IMR-90 (cell line): ENCODE measurements at regions not wholly inside any gene's neighbourhood (a gene's known extent, or its start where the extent isn't known, plus 50 kb on each side); places are given as distances from the start of the nearest gene placed in this dataset.

Experiments
- ATAC-seq: fragments of 200-7000 bp; cut with Tn5 transposase; 2 replicates; pipeline ENCODE4 v1.9.1; 2020; ENCODE audit warnings: low read depth, mild to moderate bottlenecking, moderate library complexity
- BruUV-seq: library from RNA; stranded (reverse); fragments of 400-500 nt; replicated peaks from 2 replicates; lab custom pipeline; 2021; lab: Mats Ljungman, UMichigan
- CTCF ChIA-PET: fragments of 300-600 bp; formaldehyde crosslinking; extraction: SDS; loops from one replicate; lab custom pipeline; 2021; ENCODE audit warnings: antibody characterized with exemption; lab: Yijun Ruan, JAX
- POLR2A ChIA-PET: fragments of 300-600 bp; sonication (Branson Sonifier 250); formaldehyde crosslinking; loops from one replicate; lab custom pipeline; 2022; ENCODE audit warnings: antibody characterized with exemption; ENCODE audit not compliant: unreplicated experiment; lab: Charles Lee
- DNase-seq: peaks from one replicate; pipeline ENCODE4 v3.0.0; 2013
- H2AFZ ChIP-seq: replicated peaks from 2 replicates; pipeline ENCODE3; 2013; ENCODE audit warnings: low read length, mild to moderate bottlenecking; ENCODE audit not compliant: poor library complexity
- H2AK5ac ChIP-seq: 2 replicates; pipeline ENCODE4 v1.6.1; 2013; ENCODE audit warnings: low read depth, low read length, inconsistent platforms
- H2AK9ac ChIP-seq: replicated peaks from 2 replicates; pipeline ENCODE3; 2013; ENCODE audit warnings: mild to moderate bottlenecking, low read depth, low read length, moderate library complexity; ENCODE audit not compliant: poor library complexity
- H2BK120ac ChIP-seq: 2 replicates; pipeline ENCODE4 v1.6.1; 2013; ENCODE audit warnings: low read depth, low read length, inconsistent platforms
- H2BK15ac ChIP-seq: 3 replicates; pipeline ENCODE4 v1.6.1; 2013; ENCODE audit warnings: low read depth, low read length, inconsistent platforms
- H2BK20ac ChIP-seq: 2 replicates; pipeline ENCODE4 v1.6.1; 2013; ENCODE audit warnings: low read depth, mild to moderate bottlenecking, inconsistent platforms, low read length, moderate library complexity
- H2BK5ac ChIP-seq: 2 replicates; pipeline ENCODE4 v1.6.1; 2013; ENCODE audit warnings: mild to moderate bottlenecking, low read depth, low read length, inconsistent platforms; ENCODE audit not compliant: poor library complexity, severe bottlenecking
- H3K14ac ChIP-seq: replicated peaks from 2 replicates; pipeline ENCODE4 v1.6.1; 2013; ENCODE audit warnings: low read depth, low read length, inconsistent platforms
- H3K18ac ChIP-seq: 2 replicates; pipeline ENCODE4 v1.6.1; 2013; ENCODE audit warnings: low read depth, low read length, control low read depth
- H3K23ac ChIP-seq: 2 replicates; pipeline ENCODE4 v1.6.1; 2013; ENCODE audit warnings: low read depth, low read length, inconsistent platforms
- H3K27ac ChIP-seq: 2 replicates; pipeline ENCODE4 v1.5.1; 2013; ENCODE audit warnings: mild to moderate bottlenecking, control low read depth, low read length; ENCODE audit not compliant: insufficient read depth
- H3K27me3 ChIP-seq: 2 replicates; pipeline ENCODE4 v1.6.1; 2013; ENCODE audit warnings: low read length; ENCODE audit not compliant: control insufficient read depth, insufficient read depth
- H3K36me3 ChIP-seq: 2 replicates; pipeline ENCODE4 v1.6.1; 2013; ENCODE audit warnings: low read length, mixed read lengths; ENCODE audit not compliant: control insufficient read depth, insufficient read depth
- H3K4ac ChIP-seq: 2 replicates; pipeline ENCODE4 v1.6.1; 2013; ENCODE audit warnings: low read depth, low read length, inconsistent platforms
- H3K4me1 ChIP-seq: 2 replicates; pipeline ENCODE4 v1.6.1; 2013; ENCODE audit warnings: low read length, mixed read lengths; ENCODE audit not compliant: control insufficient read depth, insufficient read depth
- H3K4me2 ChIP-seq: 2 replicates; pipeline ENCODE4 v1.6.1; 2013; ENCODE audit warnings: low read depth, mild to moderate bottlenecking, control low read depth, low read length, moderate library complexity
- H3K4me3 ChIP-seq: 2 replicates; pipeline ENCODE4 v1.5.1; 2013; ENCODE audit warnings: low read depth, mild to moderate bottlenecking, control low read depth, low read length, moderate library complexity; ENCODE audit not compliant: insufficient read depth
- H3K56ac ChIP-seq: 2 replicates; pipeline ENCODE4 v1.6.1; 2013; ENCODE audit warnings: low read length, inconsistent platforms; ENCODE audit not compliant: insufficient read depth; ENCODE audit errors: extremely low read depth
- H3K79me1 ChIP-seq, 2 experiments: 2 replicates each; pipeline ENCODE4 v1.6.1; 2013; ENCODE audit warnings: low read length in 2 of 2, inconsistent platforms in 1 of 2, low read depth in 1 of 2
- H3K9ac ChIP-seq: 2 replicates; pipeline ENCODE4 v1.6.1; 2013; ENCODE audit warnings: low read depth, low read length, control low read depth
- H3K9me1 ChIP-seq: 2 replicates; pipeline ENCODE4 v1.6.1; 2013; ENCODE audit warnings: low read length, inconsistent platforms; ENCODE audit not compliant: insufficient read depth
- H3K9me3 ChIP-seq: 2 replicates; pipeline ENCODE4 v1.6.1; 2013; ENCODE audit warnings: low read length; ENCODE audit not compliant: control insufficient read depth, insufficient read depth
- H4K20me1 ChIP-seq: 2 replicates; pipeline ENCODE4 v1.6.1; 2013; ENCODE audit warnings: low read length, inconsistent platforms; ENCODE audit not compliant: insufficient read depth
- H4K5ac ChIP-seq: 2 replicates; pipeline ENCODE4 v1.6.1; 2013; ENCODE audit warnings: mild to moderate bottlenecking, low read depth, low read length, control low read depth
- H4K8ac ChIP-seq, 2 experiments: 2 replicates each; pipeline ENCODE4 v1.6.1; 2013; ENCODE audit warnings: low read depth in 2 of 2, low read length in 2 of 2, control low read depth in 1 of 2, inconsistent platforms in 1 of 2
- H4K91ac ChIP-seq: 2 replicates; pipeline ENCODE4 v1.6.1; 2013; ENCODE audit warnings: low read depth, low read length, inconsistent platforms; ENCODE audit not compliant: insufficient read depth
- CEBPB ChIP-seq: IDR thresholded peaks from 2 replicates; pipeline ENCODE4 v1.6.1; 2012; ENCODE audit warnings: low read depth, low read length, improper control_type of control experiment
- CHD1 ChIP-seq: IDR thresholded peaks from 2 replicates; pipeline ENCODE4 v1.6.1; 2012; ENCODE audit warnings: low read depth, low read length, improper control_type of control experiment
- FOS ChIP-seq: fragments of 150-350 bp; IDR thresholded peaks from 2 replicates; pipeline ENCODE4 v1.6.1; 2016; ENCODE audit warnings: low read depth, low read length
- MXI1 ChIP-seq: IDR thresholded peaks from 2 replicates; pipeline ENCODE4 v1.6.1; 2012; ENCODE audit warnings: low read depth, mild to moderate bottlenecking, low read length, moderate library complexity, borderline replicate concordance
- NFE2L2 ChIP-seq: fragments of 150-350 bp; IDR thresholded peaks from 2 replicates; pipeline ENCODE4 v1.6.1; 2016; ENCODE audit warnings: low read depth, mild to moderate bottlenecking, low read length
- POLR2A ChIP-seq: IDR thresholded peaks from 2 replicates; pipeline ENCODE4 v1.6.1; 2012; ENCODE audit warnings: mild to moderate bottlenecking, low read depth, low read length
- RAD21 ChIP-seq: IDR thresholded peaks from 2 replicates; pipeline ENCODE4 v1.6.1; 2012; ENCODE audit warnings: low read length, improper control_type of control experiment
- RCOR1 ChIP-seq: IDR thresholded peaks from 2 replicates; pipeline ENCODE4 v1.6.1; 2012; ENCODE audit warnings: mild to moderate bottlenecking, low read length, improper control_type of control experiment; ENCODE audit not compliant: insufficient replicate concordance
- RFX5 ChIP-seq: IDR thresholded peaks from 2 replicates; pipeline ENCODE4 v1.8.0; 2012; ENCODE audit warnings: low read depth, mild to moderate bottlenecking, low read length, moderate library complexity
- SMC3 ChIP-seq: fragments of 150-350 bp; IDR thresholded peaks from 2 replicates; pipeline ENCODE4 v1.6.1; 2016; ENCODE audit warnings: low read depth, mild to moderate bottlenecking, antibody characterized with exemption, low read length, moderate library complexity
- WGBS, 2 experiments: methylation state at CpG; one replicate each; pipeline versions ENCODE4 v1.1.5 to v1.1.7; 2013; ENCODE audit warnings: missing lambda C conversion rate in 2 of 2; ENCODE audit not compliant: insufficient read length in 1 of 2; ENCODE audit errors: extremely low coverage in 2 of 2; 5-methylcytosine and 5-hydroxymethylcytosine counted together
- dilution Hi-C: fragments of 300-500 bp; cut with HindIII; formaldehyde crosslinking; loops from one replicate; pipeline ENCODE4 v1.14.3; 2018; ENCODE audit warnings: low sequenced_read_pairs; ENCODE audit not compliant: unreplicated experiment
- in situ Hi-C: fragments of 300-500 bp; cut with MboI; formaldehyde crosslinking; loops from 3 replicates; pipeline ENCODE4 v1.14.3; 2019; ENCODE audit warnings: low sequenced_read_pairs, inconsistent platforms, mixed read lengths
- intact Hi-C: fragments of 100-400 bp; cut with micrococcal nuclease; formaldehyde crosslinking; loops from 2 replicates; pipeline ENCODE4 v1.10.0; 2022
- TF ChIP-seq, protein P1 (sequence below): fragments of 150-350 bp; IDR thresholded peaks from 2 replicates; pipeline ENCODE4 v1.6.1; 2017; ENCODE audit warnings: mild to moderate bottlenecking, antibody characterized with exemption, low read length, low read depth

- no peak overlapping the region for H3K9ac ChIP-seq
- H3K23ac ChIP-seq: no peak overlapping the region
- H2BK15ac ChIP-seq: no peak overlapping the region
- TF ChIP-seq, protein P1, sequence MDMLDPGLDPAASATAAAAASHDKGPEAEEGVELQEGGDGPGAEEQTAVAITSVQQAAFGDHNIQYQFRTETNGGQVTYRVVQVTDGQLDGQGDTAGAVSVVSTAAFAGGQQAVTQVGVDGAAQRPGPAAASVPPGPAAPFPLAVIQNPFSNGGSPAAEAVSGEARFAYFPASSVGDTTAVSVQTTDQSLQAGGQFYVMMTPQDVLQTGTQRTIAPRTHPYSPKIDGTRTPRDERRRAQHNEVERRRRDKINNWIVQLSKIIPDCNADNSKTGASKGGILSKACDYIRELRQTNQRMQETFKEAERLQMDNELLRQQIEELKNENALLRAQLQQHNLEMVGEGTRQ: no peak
- TF ChIP-seq SMC3 (no peak), CEBPB (no peak), CHD1 (no peak), FOS (no peak), RCOR1 (no peak), RAD21 (no peak), RFX5 (no peak), POLR2A (no peak), MXI1 (no peak), NFE2L2 (no peak)
- H4K20me1 ChIP-seq: no peaks in the 10 kb centered on the region
- H2BK20ac ChIP-seq: no peak overlapping the region
- H3K9me1 ChIP-seq: no peaks in the 10 kb centered on the region
- no peak for DNase-seq
- H3K4me3 ChIP-seq: no peak overlapping the region
- H3K18ac ChIP-seq: no peak overlapping the region
- H3K4ac ChIP-seq: no peak overlapping the region
- no peak overlapping the region for H2BK120ac ChIP-seq
- dilution Hi-C loops (no loop called here), intact Hi-C loops (no loop called here), in situ Hi-C loops (no loop called here)
- H3K14ac ChIP-seq: no peak overlapping the region
- no peak overlapping the region for H2AK9ac ChIP-seq
- ChIA-PET CTCF (no interaction called here), POLR2A (no interaction called here)
- no peak overlapping the region for H2AFZ ChIP-seq
- H3K27me3 ChIP-seq: peaks cover 40% of the 10 kb centered on the region
- no peaks in the 10 kb centered on the region for H3K79me1 ChIP-seq
- no peak overlapping the region for H3K27ac ChIP-seq
- 67% methylated on average over 3 of the region's 16 CpGs; no CpG with 5 or more reads in 1 of the 2 experiments for WGBS, 2 experiments
- no peak for ATAC-seq
- no peak overlapping the region for H3K56ac ChIP-seq
- no peaks in the 10 kb centered on the region for H3K9me3 ChIP-seq
- H4K91ac ChIP-seq: no peak overlapping the region
- H3K36me3 ChIP-seq: no peaks in the 10 kb centered on the region
- no peak overlapping the region for H4K8ac ChIP-seq
- no peak overlapping the region for H3K4me2 ChIP-seq
- no TSS peak for BruUV-seq
- H2AK5ac ChIP-seq: no peak overlapping the region
- H4K5ac ChIP-seq: no peak overlapping the region
- H3K4me1 ChIP-seq: no peaks in the 10 kb centered on the region
- no peak overlapping the region for H2BK5ac ChIP-seq
These were observed 367.4 kb upstream of the TNRC6C start for GRCh38 chr17:77590951-77591735.
